HepG2 (cell line): ENCODE measurements at regions not wholly inside any gene's neighbourhood (a gene's known extent, or its start where the extent isn't known, plus 50 kb on each side); places are given as distances from the start of the nearest gene placed in this dataset.

Experiments used
- ATAC-seq: fragments of 200-7000 bp; cut with Tn5 transposase; 3 replicates; pipeline ENCODE4 v1.9.1; 2020; ENCODE audit warnings: mild to moderate bottlenecking, moderate library complexity
- BruUV-seq: library from RNA; stranded (reverse); fragments of 400-500 nt; replicated peaks from 2 replicates; lab custom pipeline; 2021; lab: Mats Ljungman, UMichigan
- CTCF ChIA-PET: fragments of 300-600 bp; formaldehyde crosslinking; extraction: SDS; loops from one replicate; lab custom pipeline; 2021; ENCODE audit warnings: low total read pairs, inconsistent platforms, low intra/inter-chr PET ratio; lab: Yijun Ruan, JAX
- POLR2A ChIA-PET: fragments of 350-600 bp; sonication (Branson Sonifier 250); formaldehyde crosslinking; loops from one replicate; lab custom pipeline; 2020; ENCODE audit warnings: antibody characterized with exemption, inconsistent platforms; lab: Yijun Ruan, JAX
- DNase-seq: peaks from one replicate; pipeline ENCODE4 v3.0.0-alpha.2; 2015; ENCODE audit warnings: low spot score
- FAIRE-seq: peaks from 3 replicates; lab custom pipeline; 2011; peaks lifted over from hg19 to GRCh38; lab: Jason Lieb, UNC
- H2AFZ ChIP-seq: one replicate; pipeline ENCODE4 v1.6.1; 2011; ENCODE audit warnings: low read length, inconsistent platforms
- H3K27ac ChIP-seq: fragments of 300-600 bp; 3 replicates; pipeline ENCODE4 v1.8.0; 2011; ENCODE audit warnings: mixed run types, mild to moderate bottlenecking, mixed read lengths, low read length, inconsistent platforms; ENCODE audit not compliant: insufficient read depth; ENCODE audit errors: extremely low read length
- H3K27me3 ChIP-seq, 2 experiments: fragments of 200-600 bp in 1 of 2; 2 replicates in 1 of 2; 3 replicates in 1 of 2; pipeline versions ENCODE4 v1.6.0 to v1.8.0; 2011; ENCODE audit warnings: low read length in 2 of 2, mild to moderate bottlenecking in 2 of 2, moderate library complexity in 2 of 2, inconsistent platforms in 1 of 2; ENCODE audit not compliant: insufficient read depth in 2 of 2, control insufficient read depth in 1 of 2
- H3K36me3 ChIP-seq, 2 experiments: fragments of 200-600 bp in 1 of 2; replicated peaks in 1 of 2; 2 replicates in 1 of 2; 3 replicates in 1 of 2; pipeline versions ENCODE4 v1.5.1 to v1.8.0; 2011; ENCODE audit warnings: low read length in 2 of 2, inconsistent platforms in 1 of 2; ENCODE audit not compliant: insufficient read depth in 2 of 2, control insufficient read depth in 1 of 2
- H3K4me1 ChIP-seq: 2 replicates; pipeline ENCODE4 v1.5.1; 2012; ENCODE audit warnings: low read length, inconsistent platforms; ENCODE audit not compliant: insufficient read depth
- H3K4me2 ChIP-seq: 2 replicates; pipeline ENCODE4 v1.6.0; 2011; ENCODE audit warnings: low read depth, low read length, inconsistent platforms
- H3K4me3 ChIP-seq, 3 experiments: fragments of 200-600 bp in 1 of 3; sonication (generic), shearing (Covaris generic) in 1 of 3; replicated peaks in 1 of 3; 2 replicates each; pipeline ENCODE4 v1.5.1; 2011 to 2016; ENCODE audit warnings: low read length in 3 of 3, inconsistent platforms in 2 of 3, low read depth in 2 of 3, mild to moderate bottlenecking in 2 of 3, control low read depth in 1 of 3, mixed read lengths in 1 of 3; ENCODE audit not compliant: insufficient read depth in 1 of 3
- H3K79me2 ChIP-seq: one replicate; pipeline ENCODE4 v1.6.1; 2011; ENCODE audit warnings: low read length, inconsistent platforms; ENCODE audit not compliant: insufficient read depth
- H3K9ac ChIP-seq: 2 replicates; pipeline ENCODE4 v1.6.0; 2011; ENCODE audit warnings: mild to moderate bottlenecking, low read depth, low read length, inconsistent platforms; ENCODE audit not compliant: insufficient read depth
- H3K9me3 ChIP-seq: 2 replicates; pipeline ENCODE4 v1.5.1; 2012; ENCODE audit warnings: mild to moderate bottlenecking, low read length
- H4K20me1 ChIP-seq: 2 replicates; pipeline ENCODE4 v1.6.0; 2011; ENCODE audit warnings: inconsistent platforms, mild to moderate bottlenecking, low read length, moderate library complexity; ENCODE audit not compliant: insufficient read depth
- ELF3 ChIP-seq: IDR thresholded peaks from 2 replicates; pipeline ENCODE4 v1.6.1; 2016; ENCODE audit warnings: missing genetic modification reagents, missing compliant biosample characterization
- HNF1A ChIP-seq, 2 experiments: sonication (generic) in 1 of 2; formaldehyde crosslinking in 1 of 2; IDR thresholded peaks; 2 replicates each; pipeline versions ENCODE4 v1.4.0 to v1.6.1; 2016 to 2020; ENCODE audit warnings: borderline replicate concordance in 1 of 2, low read depth in 1 of 2, mild to moderate bottlenecking in 1 of 2, missing genetic modification reagents in 1 of 2
- MIXL1 ChIP-seq: IDR thresholded peaks from 2 replicates; pipeline ENCODE4 v1.6.1; 2016
- MYC ChIP-seq: sonication (generic); formaldehyde crosslinking; IDR thresholded peaks from 2 replicates; pipeline ENCODE4 v1.9.0; 2021; ENCODE audit warnings: missing genetic modification reagents, borderline replicate concordance
- RBFOX2 ChIP-seq: fragments of 200-400 bp; formaldehyde crosslinking; IDR thresholded peaks from 2 replicates; pipeline ENCODE4 v1.6.1; 2017; ENCODE audit warnings: low read depth, mild to moderate bottlenecking, low read length
- TFDP2 ChIP-seq: sonication (generic); formaldehyde crosslinking; IDR thresholded peaks from 2 replicates; pipeline ENCODE4 v1.4.0; 2020; ENCODE audit warnings: missing genetic modification reagents
- ZNF24 ChIP-seq: fragments of 450-650 bp; IDR thresholded peaks from 2 replicates; pipeline ENCODE4 v1.6.1; 2017; ENCODE audit warnings: antibody characterized with exemption, mild to moderate bottlenecking
- ZNF274 ChIP-seq: sonication (generic); formaldehyde crosslinking; IDR thresholded peaks from 2 replicates; pipeline ENCODE4 v1.5.1; 2020; ENCODE audit warnings: mild to moderate bottlenecking, missing genetic modification reagents
- ZNF547 ChIP-seq: sonication (generic); formaldehyde crosslinking; IDR thresholded peaks from 2 replicates; pipeline ENCODE4 v1.5.1; 2020; ENCODE audit warnings: mild to moderate bottlenecking, missing genetic modification reagents
- ZNF713 ChIP-seq: sonication (generic); formaldehyde crosslinking; IDR thresholded peaks from 2 replicates; pipeline ENCODE4 v1.4.0; 2020; ENCODE audit warnings: mild to moderate bottlenecking, missing genetic modification reagents
- WGBS: methylation state at CpG from one replicate; pipeline ENCODE4 v1.1.6; 2017; ENCODE audit warnings: low lambda C conversion rate; 5-methylcytosine and 5-hydroxymethylcytosine counted together
- in situ Hi-C: cut with HindIII; loops from 2 replicates; pipeline ENCODE4 v1.10.0; 2017; ENCODE audit warnings: low pct_unique_long_range_greater_than_20kb; ENCODE audit not compliant: extremely low pct_ligation_motif_present
- intact Hi-C: fragments of 100-400 bp; cut with micrococcal nuclease; formaldehyde crosslinking; loops from one replicate; pipeline ENCODE4 v1.10.0; 2022; ENCODE audit not compliant: unreplicated experiment

DNA sequence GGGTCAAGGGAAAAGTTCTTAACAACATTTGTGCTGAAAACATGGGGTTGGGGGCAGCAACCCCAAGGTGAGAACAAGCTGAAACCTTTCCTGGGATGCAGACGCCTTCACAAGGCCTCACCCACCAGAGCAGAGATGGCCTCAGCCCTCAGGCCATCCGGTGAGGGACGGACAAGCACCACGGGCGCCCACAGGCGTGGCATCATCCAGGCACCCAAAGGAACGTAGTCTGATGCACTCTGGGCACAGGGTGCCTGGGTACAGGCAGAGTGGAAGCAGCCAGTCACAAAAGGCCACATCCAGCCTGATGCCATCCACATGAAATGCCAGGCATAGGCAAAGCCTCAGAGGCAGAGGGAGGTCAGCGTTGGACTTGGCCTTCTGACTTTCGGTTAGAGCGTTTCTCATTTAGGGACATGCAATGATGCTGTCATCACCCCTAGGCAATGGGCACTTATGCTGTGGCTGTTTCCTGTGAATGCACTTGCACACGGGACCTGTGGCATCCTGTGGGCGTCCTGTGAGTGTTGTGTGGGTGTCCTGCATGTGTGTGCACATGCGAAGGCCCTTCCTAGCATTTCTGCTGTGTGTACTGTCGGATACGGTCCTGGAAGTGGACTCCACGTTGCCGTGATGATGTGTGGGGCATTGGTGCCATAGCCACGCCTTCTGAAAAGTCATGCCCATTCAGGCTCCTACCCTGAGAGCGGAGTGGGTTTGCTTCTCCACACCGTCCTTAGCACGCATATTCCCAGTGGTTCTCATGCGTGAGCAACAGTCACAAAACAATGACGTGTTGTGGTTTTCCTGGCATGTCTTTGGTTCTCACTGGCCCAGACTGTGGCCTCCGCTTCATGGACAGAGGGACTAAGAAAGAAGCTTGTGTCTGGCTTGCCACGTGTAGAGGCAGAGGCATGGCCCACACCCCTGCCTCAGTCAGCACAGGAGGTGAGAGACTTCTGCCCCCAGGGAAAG, 52.7 kb upstream of the ZNF469 start:
- Histone ChIP-seq H3K4me3 (no peak overlapping the region), H2AFZ (no peak overlapping the region), H3K79me2 (no peaks in the 10 kb centered on the region), H3K4me2 (no peak overlapping the region), H3K27ac (no peak overlapping the region), H3K4me1 (peaks cover 13% of the 10 kb centered on the region), H4K20me1 (no peaks in the 10 kb centered on the region; the same call in 1 of the 2 replicates), H3K36me3 (no peaks in the 10 kb centered on the region), H3K27me3 (peaks cover 22 to 52% of the 10 kb centered on the region in 2 experiments; a peak in 4 of 5 replicates), H3K9me3 (peaks cover 5% of the 10 kb centered on the region; the same call in 1 of the 2 replicates), H3K9ac (no peak overlapping the region)
- ATAC-seq (no peak), DNase-seq (no peak), FAIRE-seq (no peak)
- POLR2A ChIA-PET, result no interaction called here
- CTCF ChIA-PET, result no interaction called here
- intact Hi-C loops, result no loop called here
- TF ChIP-seq TFDP2 (no peak), MYC (CRISPR knock-in tag) (no peak), ZNF713 (CRISPR knock-in tag) (no peak), ZNF24 (no peak), MIXL1 (CRISPR knock-in tag) (no peak), HNF1A (IDR thresholded peaks at IDR 0.05; ENCODE audit: low read depth) (no peak), HNF1A (CRISPR knock-in tag; IDR thresholded peaks at IDR 0.05; ENCODE audit: borderline replicate concordance) (no peak), ZNF547 (CRISPR knock-in tag) (no peak), RBFOX2 (no peak), ZNF274 (CRISPR knock-in tag) (no peak), ELF3 (CRISPR knock-in tag) (no peak)
- WGBS, result 43% methylated on average over 22 of the region's 25 CpGs
- no TSS peak for BruUV-seq
- in situ Hi-C loops, result no loop called here
